ENCODE measurements at regions not wholly inside any gene's neighbourhood (a gene's known extent, or its start where the extent isn't known, plus 50 kb on each side); places are given as distances from the start of the nearest gene placed in this dataset.
"Not testable (repeated sequence)": the region's sequence is repeated elsewhere in the genome, so short reads cannot be mapped to it uniquely, and the experiment has no call there.

GRCh38 chr3:139263798-139264197 lies 80.0 kb upstream of the MRPS22 start:
- no peak for TF ChIP-seq CTCF (IDR thresholded peaks at IDR 0.05; ENCODE audit: low read depth, low read length)
- no peak overlapping the region for H3K4me3 ChIP-seq (ENCODE audit: low read depth, low read length)

GRCh38 chr3:139264375-139264774 lies 79.4 kb upstream of the MRPS22 start:
- TF ChIP-seq CTCF (IDR thresholded peaks at IDR 0.05; ENCODE audit: low read depth, low read length): no peak
- no peak overlapping the region for H3K4me3 ChIP-seq (ENCODE audit: low read depth, low read length)

- TF ChIP-seq CTCF (IDR thresholded peaks at IDR 0.05; ENCODE audit: low read depth, low read length): no peak
- no peak overlapping the region for H3K4me3 ChIP-seq (ENCODE audit: low read depth, low read length)
Observed at GRCh38 chr3:139265131-139266016, 78.4 kb upstream of the MRPS22 start.

- no peak for TF ChIP-seq CTCF (IDR thresholded peaks at IDR 0.05; ENCODE audit: low read depth, low read length)
Observed at GRCh38 chr3:139267300-139268246, 76.2 kb upstream of the MRPS22 start.

GRCh38 chr3:139269984-139270383 lies 73.8 kb upstream of the MRPS22 start:
- H3K4me3 ChIP-seq (ENCODE audit: low read depth, low read length): no peak overlapping the region
- TF ChIP-seq CTCF (IDR thresholded peaks at IDR 0.05; ENCODE audit: low read depth, low read length): no peak

More at GRCh38 chr3:139267300-139268246, 76.2 kb upstream of the MRPS22 start:
- H3K4me3 ChIP-seq (ENCODE audit: low read depth, low read length): no peak overlapping the region

GRCh38 chr3:139270652-139271051 lies 73.2 kb upstream of the MRPS22 start:
- not testable (repeated sequence) for H3K4me3 ChIP-seq (ENCODE audit: low read depth, low read length)

- no peak for TF ChIP-seq CTCF (IDR thresholded peaks at IDR 0.05; ENCODE audit: low read depth, low read length)
- no peak overlapping the region for H3K4me3 ChIP-seq (ENCODE audit: low read depth, low read length)
Observed at GRCh38 chr3:139280027-139280671, 63.7 kb upstream of the MRPS22 start.

Data from WI38 (cell line).